ENCODE measurements at regions not wholly inside any gene's neighbourhood (a gene's known extent, or its start where the extent isn't known, plus 50 kb on each side); places are given as distances from the start of the nearest gene placed in this dataset.

DNA sequence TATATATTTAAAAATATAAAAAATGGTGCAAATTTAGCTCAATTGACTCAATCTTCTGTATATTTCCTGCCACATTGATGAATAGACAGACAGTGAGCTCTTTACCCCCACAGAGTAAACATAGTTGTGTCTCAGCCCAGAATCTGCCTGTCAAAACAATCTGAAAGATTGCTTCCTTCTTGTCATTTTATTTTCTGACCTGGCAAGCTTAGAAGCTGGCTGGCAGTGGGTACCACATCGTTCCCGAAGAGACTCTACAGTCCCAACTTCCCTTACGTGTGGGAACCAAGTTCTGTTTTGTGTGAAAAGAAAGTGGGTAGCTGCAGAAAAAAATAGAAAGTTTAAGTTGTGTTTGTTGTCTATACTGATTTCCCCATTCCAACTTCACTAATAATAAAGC, 629.3 kb upstream of the NEGR1 start:
- no peak for DNase-seq

DNA sequence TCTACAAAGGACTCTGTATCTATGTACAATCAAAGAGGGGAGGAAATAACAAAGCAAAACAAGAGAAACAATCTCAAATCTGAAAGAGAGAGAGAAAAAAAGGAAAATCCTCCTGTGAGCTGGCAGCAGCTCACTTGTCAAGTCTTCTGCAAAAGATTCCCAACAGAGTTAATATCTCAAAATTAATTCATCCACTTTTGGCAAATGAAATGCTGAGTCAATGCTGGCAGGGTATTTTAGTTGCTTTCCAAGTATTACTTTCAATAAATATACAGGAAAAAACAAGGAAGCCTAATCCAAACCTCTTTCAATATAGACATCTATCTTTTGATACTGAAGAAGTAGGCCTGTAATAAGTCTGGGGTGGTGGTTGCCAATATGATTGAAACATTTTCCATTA, 613.9 kb upstream of the NEGR1 start:
- DNase-seq = no peak

DNA sequence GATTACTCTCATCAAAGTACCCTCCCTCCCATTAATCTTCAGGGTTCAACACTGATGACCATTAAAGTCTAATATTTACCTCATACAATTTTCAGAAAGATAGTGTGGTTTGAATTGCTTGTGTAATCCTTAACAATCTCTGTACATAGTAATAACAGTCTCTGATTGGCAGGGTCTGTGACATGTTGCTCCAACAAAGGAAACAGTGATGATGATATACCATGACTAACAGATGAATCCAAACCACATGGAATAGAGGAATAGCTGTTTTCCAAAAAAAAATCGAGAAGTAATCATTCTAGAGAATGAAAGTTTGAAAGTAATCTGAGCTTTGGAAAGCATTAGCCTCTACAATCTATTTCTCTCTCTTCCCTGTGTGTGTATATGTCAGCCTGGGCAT, 610.1 kb upstream of the NEGR1 start:
- no peak for DNase-seq

DNA sequence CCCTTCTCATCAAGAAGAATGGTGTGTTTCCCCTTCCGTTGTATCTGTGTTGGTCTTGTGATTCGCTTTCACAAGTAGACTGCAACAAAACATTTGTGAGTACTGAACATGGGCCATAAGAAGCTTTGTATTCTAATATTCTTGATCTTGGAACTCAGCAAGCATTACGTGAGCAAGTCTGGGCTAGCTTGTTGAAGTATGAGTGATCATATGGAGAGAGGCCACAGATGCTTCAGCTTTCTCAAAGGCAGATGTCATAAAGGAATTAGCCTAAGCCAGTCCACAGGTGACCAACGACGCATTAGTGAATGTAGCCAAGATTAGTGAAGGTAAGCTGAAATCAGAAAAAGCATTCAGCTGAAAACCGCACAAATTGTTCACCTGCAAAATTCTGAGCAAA, 609.6 kb upstream of the NEGR1 start:
- no peak for DNase-seq

DNA sequence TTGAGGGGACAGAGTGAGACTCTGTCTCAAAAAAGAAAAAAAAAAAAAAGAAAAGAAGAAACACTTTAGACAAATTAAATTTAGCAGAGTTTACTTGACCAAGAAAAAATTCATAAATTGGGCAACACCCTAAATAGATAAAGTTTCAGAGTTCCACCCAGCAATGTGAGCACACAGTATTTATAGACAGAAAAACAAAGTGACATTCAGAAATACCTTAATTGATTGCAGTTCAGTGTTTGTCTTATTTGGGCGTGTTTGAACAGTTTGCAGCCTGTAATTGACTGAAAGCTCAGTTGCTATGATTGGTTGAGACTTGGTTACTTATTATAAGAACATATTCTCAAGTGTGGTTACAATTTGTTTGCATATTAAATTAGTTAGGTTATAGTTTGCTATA, 603.5 kb upstream of the NEGR1 start:
- no peak for DNase-seq

DNA sequence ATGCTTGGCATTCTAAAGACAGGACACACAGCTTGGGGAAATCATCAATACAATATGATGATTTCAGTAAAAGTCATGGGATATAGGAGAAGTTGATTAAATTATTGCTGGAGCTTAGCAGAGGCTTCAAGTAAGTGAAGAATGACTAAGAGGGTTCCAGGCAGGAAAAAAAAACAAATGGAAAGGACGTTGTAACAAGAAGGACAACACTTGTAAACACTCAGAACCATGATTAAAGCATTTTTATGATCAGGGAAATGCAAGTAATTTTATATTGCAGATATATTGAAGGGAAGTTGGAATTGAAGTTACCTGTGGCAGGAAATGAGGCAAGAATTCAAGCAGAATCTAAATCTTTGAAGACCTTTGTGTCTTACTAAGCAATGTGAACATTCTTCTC, 602.7 kb upstream of the NEGR1 start:
- DNase-seq = no peak

DNA sequence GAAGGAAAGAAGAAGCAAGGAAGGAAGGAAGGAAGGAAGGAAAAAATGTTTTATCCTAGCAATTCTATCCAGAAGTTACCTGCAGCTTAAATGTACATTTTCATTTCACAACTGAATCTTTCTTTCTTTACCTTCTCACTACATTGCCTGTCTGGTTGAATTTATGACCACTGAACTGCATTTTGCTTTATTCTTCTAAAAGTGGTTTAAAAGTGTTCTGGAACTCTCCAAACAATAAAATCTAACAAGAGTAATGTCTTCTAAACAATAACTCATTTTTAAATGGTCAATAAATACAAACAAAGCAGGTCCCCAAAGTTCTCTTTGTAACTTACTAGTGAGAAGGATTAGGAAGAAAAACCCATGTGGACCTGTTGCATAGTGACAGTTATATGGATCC, 587.5 kb upstream of the NEGR1 start:
- no peak for DNase-seq

DNA sequence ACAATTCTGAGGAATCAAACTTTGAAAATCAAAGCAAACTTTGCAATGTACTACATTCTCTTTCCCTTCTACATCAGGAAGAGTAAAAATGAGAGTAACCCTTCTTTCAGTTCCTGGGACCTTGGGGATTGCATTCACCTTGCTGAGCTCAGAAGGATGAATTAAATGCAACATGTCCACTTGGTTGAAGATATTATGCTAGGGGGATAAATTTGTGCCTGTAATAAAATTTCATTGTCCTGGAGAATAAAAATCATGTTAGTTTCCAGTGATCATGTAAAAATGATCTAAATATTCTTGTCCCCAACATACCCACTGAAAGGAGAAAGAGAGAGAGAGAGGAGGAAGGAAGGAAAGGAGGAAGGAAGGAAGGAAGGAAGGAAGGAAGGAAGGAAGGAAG, 587.1 kb upstream of the NEGR1 start:
- no peak for DNase-seq

DNA sequence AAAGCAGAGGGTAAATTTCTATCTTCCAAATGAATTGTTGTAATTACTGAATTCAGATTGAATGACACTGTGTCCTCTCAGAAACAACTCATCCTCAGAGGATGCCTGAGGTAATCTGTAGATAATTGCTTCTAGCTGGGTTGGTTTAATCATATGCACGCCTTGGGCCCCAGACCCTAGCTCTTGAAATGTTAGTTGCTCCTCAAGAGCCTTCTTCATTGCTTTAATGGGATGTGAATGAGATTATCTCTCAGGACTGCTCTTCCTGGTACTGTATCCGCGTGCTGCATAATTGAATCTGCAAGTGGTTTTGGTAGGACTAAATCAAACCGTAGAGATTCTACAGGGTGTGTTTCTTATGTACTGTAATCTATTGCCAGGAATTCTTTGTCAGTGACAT, 569.3 kb upstream of the NEGR1 start:
- peak; percentile 85 for DNase-seq

DNA sequence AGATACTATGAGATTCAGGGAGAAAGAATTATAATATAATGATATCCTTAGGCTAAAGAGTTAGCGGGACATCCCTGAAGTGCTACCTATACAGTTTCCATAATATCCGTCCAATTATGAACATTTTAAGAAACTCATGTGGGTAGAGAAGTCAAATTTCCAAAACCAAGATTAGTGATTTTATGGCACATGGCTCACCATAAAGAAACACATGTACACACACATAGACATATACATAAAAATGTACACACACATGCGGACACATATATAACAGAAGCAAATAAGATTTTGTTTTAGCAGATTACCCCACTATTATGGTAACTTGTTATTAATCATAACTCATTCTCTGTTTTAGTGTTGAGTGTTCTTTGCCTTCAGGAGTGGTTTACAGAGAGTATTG, 566.7 kb upstream of the NEGR1 start:
- no peak for DNase-seq

DNA sequence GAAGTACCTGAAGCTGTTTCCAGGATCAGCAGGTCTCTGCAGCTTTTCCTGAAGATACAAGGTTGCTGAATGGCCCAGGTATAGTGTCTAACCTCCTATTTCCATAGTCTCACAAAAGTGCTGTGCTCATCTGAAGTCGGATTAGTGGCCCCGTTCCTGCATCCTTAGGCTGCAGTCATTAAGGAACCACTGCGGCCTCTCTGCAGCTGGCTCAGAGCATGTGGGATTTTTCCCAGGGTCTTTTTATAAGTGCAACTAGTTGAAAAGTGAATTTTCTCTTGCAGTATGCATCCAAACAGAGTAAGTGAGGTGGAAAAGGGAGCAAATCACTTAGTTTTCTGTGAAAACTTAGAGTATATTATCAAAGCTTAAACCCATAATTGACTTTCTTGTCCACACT, 565.3 kb upstream of the NEGR1 start:
- DNase-seq = no peak

DNA sequence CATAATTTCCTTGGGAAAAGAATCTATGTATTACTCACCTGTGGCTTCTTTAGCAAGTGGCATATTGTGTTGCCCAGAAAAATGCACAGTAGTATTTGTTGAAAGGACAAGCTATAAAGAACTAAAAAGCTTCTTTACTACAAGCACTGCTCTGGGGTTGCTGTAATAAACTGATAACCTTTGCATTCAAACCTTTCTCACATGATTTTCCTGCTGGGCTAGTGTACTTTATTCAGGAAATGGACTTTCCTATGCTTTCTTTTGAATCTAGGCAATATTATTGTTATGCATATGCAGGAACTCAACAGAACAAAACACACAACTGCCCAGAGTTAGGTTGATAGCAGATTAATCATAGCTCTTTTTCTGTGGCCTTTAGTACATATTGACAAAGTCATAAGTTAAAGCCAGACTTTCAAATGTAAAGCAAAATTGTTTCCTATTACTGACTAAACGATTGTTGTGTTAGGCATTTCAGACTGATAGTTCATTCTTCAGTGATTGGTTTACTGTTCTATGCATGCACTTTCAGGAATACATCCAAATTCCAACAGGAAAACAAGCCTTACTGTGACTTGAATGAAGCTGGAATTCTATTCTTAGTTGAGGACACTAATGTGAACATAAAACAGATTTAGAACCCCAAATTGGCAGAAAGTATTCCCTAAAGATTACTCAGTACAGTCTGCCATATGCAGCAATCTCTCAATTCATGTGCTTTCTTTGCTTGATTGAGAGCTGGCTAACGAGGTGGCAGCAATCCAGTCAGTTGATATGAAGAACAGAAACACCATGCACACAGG, 564.3 kb upstream of the NEGR1 start:
- no peak for DNase-seq

DNA sequence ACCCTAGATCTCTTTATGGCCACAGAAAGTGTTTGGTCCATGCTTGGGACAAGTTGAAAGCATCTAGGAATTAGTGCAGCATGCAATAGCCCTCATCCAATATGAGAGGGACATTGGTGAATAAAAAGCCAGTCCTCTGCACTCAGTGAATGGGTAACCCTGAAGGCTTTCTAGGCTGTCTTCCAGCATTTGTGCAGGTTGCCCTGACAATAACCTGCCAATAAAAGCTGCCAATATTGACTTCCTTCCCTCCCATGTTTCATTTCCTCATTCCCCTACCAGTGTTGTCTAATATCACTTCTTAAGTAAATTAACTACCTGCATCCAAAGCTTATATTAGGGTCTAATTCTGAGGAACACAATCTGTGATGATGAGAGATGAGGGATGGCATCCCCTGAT, 563.6 kb upstream of the NEGR1 start:
- DNase-seq = no peak

DNA sequence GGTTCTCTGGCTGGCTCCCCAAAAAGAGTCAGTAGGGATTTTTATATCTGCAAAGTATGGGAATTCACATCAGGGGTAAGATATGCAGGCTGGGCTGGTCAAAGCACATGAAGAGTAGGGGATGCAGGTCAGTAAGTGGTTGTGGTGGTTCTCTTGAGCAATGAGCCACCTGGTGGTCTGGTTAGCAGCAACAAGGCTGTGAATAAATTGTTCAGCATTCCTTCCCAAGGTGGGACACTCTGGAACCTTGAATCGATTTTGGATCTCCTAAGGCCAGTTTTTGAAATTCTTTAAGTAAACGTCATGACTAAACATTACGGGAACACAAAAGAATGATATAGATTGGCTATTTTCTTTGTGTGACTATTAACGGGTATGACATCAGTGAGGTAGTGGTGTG, 563.0 kb upstream of the NEGR1 start:
- no peak for DNase-seq

DNA sequence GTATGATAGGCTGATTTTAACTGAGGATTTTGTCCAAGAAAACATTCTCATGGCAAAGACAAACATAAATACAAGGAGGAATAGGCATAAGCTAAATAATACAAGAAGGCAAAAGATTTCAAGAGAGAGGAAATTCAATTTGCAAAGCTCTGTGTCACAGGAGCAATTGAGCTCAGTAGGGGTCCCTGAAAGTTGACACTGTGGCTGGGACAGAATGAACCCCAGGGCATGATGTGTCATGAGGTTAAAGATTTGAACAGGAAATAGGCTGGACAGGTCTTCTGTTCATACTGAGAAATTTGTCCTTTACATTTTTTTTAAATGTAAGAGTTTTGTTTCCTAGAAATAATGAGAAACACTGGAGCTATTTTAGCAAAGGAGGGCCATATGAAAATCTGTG, 555.4 kb upstream of the NEGR1 start:
- DNase-seq = no peak

DNA sequence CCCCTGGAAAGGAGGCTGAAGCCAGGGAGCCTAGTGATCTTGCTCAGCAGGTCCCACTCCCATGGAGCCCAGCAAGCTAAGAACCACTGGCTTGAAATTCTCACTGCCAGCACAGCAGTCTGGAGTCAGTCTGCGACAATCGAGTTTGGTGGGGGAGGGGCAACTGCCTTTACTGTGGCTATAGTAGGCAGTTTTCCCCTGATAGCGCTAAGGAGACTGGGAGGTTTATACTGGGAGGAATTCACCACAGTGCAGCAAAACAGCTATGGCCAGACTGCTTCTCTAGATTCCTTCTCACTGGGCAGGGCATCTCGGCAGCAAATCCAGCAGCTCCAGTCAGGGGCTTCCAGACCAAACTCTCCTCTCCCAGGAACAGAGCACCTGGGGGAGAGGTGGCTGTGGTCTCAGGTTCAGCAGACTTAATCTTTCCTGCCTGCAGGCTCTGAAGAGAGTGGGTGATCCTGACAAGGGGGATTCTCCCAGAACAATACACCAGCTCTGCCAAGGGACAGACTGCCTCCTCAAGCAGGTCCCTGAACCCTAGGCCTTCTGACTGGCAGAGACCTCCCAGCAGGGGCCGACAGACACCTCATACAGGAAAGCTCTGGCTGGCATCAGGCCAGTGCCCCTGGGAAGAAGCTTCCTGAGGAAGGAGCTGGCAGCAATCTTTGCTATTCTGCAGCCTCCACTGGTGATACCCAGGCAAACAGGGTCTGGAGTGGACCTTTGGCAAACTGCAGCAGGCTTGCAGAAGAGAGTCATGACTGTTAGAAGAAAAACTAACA, 548.5 kb upstream of the NEGR1 start:
- DNase-seq = no peak

DNA sequence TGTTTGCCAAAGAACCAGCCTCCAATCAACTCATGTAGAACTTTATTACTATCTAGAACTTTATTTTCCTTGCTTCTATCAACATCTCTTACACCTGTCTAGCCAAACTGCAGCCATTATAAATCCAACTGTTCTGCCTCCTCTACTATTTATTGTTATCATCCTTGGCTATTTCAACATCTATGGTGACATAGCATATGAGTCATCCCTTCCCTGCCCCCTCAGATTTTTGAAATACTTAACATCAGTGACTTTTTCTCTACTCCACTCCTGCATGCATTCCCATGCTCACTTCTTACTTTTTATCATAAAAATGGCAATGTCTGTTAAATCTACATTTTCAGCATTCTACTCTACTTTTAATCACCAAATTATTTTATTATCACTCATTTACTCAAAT, 544.9 kb upstream of the NEGR1 start:
- DNase-seq = no peak

DNA sequence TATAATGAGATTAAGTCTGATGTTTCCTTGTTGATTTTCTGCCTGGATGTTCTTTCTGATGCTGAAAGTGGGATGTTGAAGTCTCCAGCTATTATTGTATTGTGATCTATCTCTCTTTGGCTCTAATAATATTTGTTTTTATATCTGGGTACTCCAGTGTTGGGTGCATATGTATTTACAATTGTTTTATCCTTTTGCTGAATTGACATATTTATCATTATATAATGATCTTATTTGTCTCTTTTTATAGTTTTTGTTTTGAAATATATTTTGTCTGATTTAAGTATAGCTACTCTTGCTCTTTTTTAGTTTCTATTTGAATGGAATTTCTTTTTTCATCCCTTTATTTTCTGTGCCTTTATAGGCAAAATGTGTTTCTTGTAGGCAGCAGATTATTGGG, 522.2 kb upstream of the NEGR1 start:
- no peak for DNase-seq

DNA sequence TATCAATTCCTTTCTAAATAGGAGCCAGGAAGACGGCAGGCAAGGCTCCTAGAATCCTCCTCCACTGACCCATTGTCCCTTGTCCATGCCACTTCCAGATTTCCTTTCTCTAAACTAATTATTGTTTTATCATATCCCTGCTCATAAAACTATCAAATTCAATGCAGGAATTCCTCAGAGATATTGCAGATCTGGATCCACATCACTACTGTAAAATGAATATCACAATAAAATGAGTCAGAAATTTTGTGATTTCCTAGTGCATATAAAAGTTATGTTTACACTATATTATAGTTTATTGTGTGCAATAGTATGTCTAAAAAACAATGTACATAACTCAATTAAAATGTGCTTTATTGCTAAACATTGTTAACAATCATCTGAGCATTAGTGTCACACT, 498.7 kb upstream of the NEGR1 start:
- no peak for DNase-seq

DNA sequence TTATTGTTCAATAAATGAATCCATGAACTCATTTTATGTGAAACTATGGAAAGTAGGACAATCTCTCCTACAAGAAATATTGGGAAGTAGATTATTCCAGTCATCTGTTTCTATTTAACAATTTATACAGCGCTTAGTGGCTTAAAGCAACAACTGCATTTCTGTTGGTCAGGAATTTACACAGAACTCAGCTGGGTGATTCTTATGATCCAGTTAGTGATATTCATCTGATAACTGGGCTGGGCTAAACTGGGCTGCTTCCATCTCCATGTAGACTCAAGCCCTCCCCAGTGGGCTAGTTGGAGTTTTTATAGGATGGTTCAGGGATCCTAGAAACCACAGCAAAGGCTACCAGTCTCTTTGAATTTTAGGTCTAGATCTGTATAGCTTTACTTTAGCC, 497.9 kb upstream of the NEGR1 start:
- DNase-seq = no peak

DNA sequence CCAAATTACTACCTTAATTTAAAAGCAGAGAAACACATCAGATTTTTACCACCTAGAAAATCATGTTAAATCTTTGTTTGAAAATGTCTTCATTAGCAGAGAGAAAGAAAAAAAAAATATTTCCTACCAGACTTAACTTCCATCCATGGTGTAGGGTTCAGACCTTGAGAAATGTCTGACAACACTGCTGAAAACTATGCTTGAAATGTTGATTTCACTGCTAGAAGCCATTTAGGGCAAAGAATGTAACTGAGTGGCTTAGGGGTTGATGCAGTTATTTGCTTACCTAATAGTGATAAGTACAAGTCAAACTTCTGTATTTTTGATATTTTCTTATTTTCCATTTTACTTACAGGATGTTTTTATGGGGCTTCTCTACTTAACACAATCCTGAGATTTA, 495.6 kb upstream of the NEGR1 start:
- no peak for DNase-seq

DNA sequence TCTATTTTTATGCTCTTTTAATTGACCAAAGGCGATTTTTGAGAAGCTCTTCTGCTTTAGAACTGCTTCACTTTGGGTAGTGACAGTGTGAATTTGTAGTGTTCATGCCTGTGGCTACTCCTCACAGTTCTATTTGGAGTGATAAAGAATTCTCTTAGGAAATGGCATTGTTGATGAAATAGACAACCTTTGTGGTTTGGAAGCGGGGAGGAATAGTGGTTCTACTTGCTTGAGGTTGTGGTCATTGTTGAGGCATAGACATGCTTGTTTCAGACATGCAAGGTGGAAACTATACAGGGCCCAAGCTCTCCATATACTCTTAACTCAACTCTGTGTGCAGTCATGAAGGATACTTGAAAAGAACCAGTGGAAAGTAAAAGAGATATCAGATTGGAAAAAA, 481.1 kb upstream of the NEGR1 start:
- DNase-seq = no peak

DNA sequence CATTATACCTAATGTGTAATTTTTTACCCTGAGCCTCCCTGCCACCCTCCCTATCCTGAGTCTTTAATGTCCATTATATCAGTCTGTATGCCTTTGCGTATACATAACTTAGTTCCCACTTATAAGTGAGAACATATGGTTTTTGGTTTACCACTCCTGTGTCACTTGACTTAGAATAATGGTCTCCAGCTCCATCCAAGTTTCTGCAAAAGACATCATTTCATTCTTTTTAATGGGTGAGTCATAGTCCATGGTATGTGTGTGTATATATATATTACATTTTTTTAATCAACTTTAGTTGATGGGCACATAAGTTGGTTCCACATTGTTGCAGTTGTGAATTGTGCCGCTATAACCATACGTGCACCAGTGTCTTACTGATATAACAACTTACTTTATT, 477.1 kb upstream of the NEGR1 start:
- no peak for DNase-seq

DNA sequence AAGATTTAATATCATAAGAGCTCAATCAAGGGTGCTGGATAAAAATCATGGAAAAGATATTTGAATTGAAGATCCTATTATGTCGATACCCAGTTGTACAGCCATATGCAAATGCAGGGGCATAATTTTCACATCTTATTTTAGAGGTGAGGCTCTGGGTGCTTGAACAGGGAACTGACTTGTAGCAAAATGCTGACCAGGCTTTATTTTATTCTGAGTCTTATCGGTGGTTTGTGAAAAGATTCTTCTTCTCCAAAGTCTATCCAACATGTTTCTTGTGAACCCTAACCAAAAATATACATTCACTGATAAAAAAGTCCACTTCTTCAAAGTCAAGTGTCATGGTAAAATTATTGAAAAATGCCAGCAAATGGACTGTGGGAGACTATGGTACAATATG, 475.5 kb upstream of the NEGR1 start:
- DNase-seq = no peak

DNA sequence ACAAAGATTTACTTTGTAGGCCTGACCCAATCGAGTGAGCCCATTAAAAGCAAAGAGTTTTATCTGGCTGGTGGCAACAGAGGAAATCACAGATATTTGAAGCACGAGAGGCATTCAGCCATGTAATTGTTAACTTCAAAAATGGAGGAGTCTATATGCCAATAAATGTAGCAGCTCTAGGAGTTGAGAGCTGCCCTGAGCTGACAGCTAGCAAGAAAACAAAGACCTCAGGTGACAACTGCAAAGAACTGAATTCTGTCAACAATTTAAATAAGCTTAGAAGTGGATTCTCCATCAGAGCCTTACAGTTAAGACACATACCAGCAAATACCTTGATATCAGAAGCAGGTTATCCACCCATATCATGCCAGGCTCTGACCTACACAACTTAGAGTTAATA, 463.1 kb upstream of the NEGR1 start:
- DNase-seq = no peak
